SH-SY5Y (cell line): ENCODE measurements at regions not wholly inside any gene's neighbourhood (a gene's known extent, or its start where the extent isn't known, plus 50 kb on each side); places are given as distances from the start of the nearest gene placed in this dataset.

Experiments
- GATA2 ChIP-seq: IDR thresholded peaks from 2 replicates; pipeline ENCODE4 v1.6.1; 2011; ENCODE audit warnings: mild to moderate bottlenecking, low read depth, low read length
- GATA3 ChIP-seq: IDR thresholded peaks from 2 replicates; pipeline ENCODE4 v1.6.1; 2011; ENCODE audit warnings: low read depth, mild to moderate bottlenecking, low read length, moderate library complexity

DNA sequence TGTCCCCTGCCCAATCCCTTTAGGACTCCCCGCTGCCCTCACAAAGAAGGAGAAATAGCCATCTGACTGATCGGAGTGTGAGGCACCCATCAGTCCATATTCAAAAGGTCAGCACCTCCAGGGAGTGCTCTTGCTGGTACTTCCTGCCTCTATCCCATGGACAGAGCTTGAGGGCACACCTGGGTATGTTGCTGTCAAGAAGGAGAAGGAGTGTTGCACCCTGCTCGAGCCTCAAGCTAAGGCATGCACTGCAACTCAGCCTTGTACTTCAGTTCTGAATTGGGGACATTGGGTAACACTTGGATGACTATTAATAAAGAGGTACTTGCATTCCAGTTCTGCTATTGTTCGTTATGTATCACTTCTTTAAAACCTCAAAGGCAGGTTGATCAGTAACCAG is 190.3 kb upstream of the ZC3H12A start:
- TF ChIP-seq GATA3 (no peak), GATA2 (no peak)

DNA sequence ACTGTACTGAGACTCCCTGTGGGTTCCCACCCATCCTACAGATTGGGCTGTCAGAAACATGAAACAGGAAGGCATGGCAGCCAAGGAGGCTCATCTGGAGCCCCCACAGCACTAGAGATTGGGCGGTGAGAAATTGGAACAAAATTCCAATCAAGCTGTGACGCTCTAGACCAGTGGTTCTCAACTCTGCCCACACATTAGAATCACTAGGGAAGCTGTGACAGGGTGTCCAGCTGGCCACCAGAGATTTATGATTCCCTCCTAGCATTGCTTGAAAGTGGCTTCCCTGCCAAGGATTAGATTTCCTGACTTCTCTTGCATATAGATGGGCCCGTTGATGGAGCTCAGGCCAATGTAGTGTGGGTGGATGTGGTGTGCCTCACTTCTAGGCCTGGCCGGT is 187.5 kb upstream of the ZC3H12A start:
- TF ChIP-seq GATA2 (no peak), GATA3 (no peak)

DNA sequence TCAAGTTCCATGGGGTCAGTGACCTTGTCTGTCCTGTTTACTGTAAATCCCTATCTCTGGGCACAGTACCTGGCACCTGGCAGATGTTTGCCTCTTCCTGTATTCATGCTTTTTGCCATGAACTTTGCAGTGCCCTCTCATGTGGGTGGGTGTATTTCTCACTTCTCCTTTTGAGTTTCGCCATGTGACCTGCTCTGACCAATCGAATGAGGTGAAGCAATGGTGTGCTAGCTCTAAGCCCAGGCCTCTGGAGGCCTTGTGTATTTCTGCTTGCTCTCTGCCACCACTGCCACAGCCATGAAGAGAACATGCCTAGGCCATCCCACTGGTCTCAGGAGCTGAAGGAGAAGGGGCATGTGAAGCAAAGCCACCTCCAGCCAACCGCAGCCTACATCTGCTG is 185.5 kb upstream of the ZC3H12A start:
- no peak for TF ChIP-seq GATA3
- no peak for TF ChIP-seq GATA2

DNA sequence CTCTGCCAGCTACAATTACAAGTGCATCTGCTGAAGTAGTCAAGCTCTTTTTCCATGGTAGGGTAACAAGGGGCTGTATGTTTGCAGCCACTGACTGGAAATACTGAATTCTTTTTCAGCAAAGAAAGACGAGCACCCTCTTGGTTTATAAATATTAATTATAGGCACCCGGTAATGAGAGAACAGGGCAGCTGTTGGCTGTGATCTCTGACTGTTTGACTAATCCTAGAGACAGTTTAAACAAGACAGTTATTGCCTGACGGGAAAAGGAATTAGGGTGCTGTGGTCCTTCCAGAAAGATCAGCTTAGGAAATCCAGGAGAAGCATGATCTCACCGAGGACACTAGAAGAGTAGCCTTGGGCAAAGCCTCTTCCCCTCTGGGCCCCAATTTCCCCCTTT is 183.7 kb upstream of the ZC3H12A start:
- TF ChIP-seq GATA2 = no peak
- no peak for TF ChIP-seq GATA3

DNA sequence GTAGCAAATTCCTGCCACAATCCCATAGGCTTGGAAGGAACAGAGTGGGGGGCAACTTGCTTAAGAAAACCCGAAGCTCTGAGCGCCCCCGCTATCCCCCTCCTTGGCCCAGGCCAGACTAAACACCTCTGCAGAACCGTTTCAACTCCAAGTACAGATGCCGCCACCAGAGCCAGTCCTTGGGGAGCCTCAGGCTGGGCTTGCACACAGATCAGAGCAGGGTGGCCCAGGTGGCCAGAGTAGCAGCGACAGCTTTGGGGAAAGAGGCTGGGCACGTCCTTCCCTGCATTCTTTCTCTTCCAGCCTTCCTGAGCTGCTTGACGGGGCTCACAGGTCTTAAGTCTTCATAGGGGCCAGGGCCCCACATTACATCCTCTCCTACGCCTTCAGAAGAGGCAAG is 181.6 kb upstream of the ZC3H12A start:
- TF ChIP-seq GATA3 (no peak), GATA2 (no peak)

DNA sequence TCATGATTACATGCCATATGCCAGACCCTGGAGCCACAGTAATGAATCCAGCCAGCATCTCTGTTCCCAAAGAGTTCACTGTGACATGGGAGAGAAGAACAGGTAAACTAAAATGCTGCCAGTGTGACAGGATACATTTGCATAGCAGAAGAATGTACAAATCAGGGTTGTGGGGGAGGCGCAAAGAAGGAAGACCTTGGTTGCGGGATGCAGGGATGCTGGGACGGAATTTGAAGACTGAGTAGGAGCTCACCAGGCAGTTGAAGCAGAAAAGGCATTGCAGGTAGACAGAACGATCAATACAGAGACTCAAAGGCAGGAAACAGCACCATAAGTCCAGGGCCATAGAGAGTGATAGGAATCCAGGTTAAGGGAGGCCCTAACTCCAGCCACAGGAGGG is 180.3 kb upstream of the ZC3H12A start:
- TF ChIP-seq GATA3 = no peak
- no peak for TF ChIP-seq GATA2

DNA sequence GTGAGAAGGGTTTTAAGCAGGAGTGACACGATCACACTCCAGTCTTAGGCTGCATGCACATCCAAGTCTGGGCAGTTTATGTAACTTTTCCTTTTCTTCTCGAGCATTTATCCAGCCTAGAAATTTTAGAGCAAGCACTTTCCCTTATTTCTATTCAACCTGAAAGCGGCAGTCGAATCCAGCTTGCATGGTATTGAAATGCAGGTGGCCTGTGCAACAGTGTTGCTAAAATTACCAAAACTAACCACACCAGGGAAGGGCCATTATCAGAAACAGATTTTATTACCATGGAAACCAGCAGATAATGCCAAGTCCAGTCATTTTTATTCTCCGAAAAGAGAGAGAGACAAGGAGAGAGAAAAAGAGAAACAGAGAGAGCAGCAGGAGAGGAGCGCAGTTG is 179.9 kb upstream of the ZC3H12A start:
- no peak for TF ChIP-seq GATA2
- TF ChIP-seq GATA3 = no peak

DNA sequence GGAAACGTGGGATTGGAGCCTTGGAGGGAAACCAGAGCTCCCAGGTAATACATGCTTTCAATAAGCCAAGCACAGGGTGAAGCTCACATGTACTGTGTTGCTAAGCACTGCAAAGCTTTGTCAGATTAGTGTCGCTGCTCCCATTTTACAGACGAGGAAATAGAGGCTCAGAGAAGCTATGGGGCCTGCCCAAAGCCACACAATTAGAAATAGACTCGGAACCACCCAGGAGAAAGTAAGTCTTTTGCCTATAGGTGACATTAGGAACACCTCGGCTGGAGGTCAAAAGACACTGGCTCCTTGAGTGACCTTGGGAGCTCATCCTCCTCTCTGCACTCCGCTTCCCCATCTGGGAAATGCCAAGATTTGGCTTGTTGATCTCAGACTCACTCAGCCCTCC is 175.6 kb upstream of the ZC3H12A start:
- TF ChIP-seq GATA3 = no peak
- TF ChIP-seq GATA2 = no peak

DNA sequence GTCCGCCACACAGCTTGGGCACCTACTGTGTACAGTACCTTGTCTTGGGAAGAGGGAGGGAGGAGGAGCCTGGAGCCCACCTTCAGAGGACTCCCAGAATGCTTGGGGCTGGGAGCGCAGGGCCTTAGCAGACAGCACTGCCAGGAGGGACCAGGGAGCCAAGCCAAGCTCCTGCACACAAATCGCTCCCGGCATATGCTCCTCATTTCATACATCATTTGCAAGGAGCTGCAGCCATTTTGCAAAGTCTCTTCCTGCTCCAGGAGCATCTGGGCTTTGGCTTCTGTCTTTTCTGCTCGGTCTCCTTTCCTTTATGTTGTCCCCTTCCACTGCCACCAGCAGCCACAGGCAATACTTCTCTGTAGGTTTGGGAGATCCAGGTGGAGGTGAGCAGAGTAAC is 175.2 kb upstream of the ZC3H12A start:
- TF ChIP-seq GATA2 (no peak), GATA3 (no peak)

DNA sequence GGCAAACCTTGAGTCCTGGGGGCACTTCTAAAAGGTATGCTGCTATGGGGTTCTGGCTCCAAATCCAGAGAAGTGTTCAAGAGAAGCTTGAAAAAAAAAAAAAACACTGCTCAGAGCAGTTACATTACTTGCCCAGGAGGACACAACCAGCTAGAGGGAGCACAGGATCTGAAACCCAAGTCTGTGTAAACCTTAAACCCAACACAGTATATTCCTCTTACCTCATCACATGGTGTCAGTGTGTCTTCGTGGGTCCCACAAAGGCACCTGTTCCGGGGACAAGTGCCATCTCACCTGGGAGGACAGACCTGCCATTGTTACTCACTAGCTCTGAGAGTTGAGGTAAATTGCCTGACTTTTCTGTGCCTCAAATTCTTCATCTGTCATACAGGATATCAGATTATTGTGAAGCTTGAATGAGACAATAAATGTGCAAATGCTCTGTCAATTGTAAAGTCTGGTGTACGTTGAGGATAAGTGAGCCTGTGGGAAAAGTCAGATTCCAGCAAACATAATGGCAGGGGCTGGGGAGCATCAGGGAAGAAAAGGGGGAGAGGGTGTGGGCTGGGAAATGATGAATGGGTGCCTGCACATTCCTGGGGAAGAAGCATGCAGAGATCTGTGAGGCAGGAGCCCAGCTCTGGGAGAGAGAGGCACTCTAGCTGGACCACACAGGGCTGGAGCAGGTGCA is 170.4 kb upstream of the ZC3H12A start:
- TF ChIP-seq GATA3 (no peak), GATA2 (no peak)

DNA sequence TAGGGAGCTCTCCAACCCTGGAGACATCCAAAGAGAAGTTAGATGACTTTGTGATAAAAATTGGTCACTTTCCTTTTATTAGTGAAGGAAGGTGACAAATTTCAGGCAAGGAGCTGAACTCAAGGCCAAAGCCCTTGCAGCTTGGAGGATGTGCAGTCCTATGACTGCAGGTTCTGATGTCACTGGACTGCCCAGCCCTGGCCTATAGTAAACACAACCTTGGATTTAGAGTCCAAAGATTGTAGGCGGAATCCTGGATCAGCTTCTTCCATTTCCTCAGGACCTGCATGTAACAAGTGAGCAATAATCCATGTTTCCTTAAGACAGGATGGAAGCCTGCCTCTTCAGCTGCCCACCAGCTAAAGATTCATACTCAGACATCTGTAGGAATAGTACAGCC is 169.3 kb upstream of the ZC3H12A start:
- no peak for TF ChIP-seq GATA3
- TF ChIP-seq GATA2 = no peak

DNA sequence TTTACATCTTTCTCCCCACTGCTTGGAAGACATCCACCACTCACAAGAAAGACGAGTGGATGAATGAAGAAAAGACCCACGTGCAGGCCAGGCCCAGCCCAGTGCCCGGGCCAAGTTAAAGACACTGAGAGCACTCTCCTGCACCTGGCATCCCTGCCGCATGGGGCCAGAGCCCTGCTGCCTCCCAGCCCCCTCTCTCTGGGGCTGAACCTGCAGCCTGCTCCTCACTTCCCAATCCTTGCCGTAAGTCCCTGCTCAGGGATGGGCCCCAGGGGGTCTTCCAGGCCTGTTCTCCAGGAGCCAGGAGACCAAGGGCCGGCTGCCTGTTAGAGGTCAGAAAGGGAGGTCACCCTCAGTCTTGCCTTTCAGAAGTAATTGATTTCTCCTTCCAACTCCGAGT is 168.5 kb upstream of the ZC3H12A start:
- no peak for TF ChIP-seq GATA2
- TF ChIP-seq GATA3 = no peak

DNA sequence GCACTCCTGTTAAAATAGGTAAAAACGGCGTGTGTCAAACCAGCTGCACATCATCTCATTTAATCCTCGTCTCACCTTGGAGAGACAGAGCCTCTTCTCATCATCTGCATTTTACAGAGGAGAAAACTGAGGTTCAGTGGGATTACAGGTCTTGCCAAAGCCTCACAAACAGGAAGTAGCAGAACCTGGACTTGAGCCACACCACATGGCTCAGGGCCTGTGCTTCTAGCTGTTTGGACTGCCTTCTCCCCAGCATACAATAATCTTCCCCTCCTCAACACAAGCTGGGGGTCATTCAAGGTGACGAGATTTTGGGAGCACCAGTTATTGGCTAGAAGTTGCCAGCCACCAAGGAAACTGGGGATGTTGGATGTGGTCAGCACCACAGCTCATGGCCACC is 167.9 kb upstream of the ZC3H12A start:
- TF ChIP-seq GATA2 = no peak
- no peak for TF ChIP-seq GATA3

DNA sequence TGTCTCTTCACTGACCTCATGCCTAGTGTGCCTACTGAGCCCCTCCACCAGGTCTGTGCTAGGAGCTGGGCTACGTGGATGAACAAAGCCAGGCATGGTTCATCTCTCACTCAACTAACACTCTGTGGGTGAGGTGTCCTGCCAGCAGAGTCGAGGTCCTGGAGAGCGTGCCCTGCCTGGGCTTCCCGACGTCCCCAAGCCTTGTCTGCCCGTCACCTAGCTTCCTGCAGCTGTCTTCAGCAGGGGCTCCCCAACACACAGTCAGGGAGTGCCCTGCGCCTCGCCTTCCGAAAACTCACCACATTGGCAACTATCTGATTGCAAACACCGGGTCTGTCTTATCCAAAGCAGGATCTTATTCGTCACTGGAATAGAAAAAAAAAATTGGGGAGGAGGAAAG is 167.5 kb upstream of the ZC3H12A start:
- TF ChIP-seq GATA2 (no peak), GATA3 (no peak)

DNA sequence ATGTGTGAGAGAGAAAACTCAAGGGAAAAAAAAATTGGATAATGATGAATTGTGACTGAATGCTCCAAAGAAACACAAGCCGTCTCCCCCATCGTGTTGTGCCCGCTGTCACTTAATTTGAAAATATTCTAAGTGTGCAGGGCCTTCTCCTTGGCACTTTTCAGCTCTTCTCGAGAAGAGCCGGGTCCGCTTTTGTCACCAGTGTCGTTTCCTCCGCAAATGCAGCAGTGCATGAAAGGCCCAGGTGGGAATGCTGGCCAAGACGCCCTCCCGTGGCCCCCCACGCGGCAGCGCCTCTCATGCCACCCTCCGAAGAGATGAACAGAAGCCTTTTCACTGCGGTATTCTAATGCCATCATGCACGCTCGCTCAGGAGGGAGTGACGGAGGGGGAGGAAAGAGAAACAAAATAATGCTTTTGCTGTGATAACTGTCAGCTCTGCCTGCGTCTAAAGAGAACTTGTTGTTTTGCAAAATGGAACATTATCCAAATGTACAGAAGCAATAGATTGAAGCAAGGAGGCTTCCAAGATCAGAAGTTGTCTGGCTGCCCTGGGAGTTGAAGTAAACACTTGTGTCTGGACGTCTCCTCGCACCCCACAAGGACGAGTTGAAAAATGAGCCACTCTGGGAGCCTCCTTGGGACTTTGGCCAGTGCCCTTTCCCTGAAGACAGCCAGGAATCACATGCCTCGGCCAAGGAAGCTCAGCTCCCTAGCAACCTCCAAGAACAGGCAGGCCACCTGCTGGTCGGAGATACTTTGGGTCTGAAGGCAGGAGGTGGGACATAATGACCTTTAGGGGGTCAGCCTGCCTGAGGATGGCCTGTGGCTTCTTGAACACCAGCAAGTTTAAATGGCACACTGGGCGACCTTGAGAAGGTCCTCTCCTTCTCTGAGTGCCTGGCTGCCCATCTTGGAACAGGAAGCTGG is 166.1 kb upstream of the ZC3H12A start:
- TF ChIP-seq GATA3 = no peak
- TF ChIP-seq GATA2 = no peak
